GM15510 (cell line): ENCODE measurements at regions not wholly inside any gene's neighbourhood (a gene's known extent, or its start where the extent isn't known, plus 50 kb on each side); places are given as distances from the start of the nearest gene placed in this dataset.

Experiments
- POLR2A ChIP-seq: IDR thresholded peaks from 3 replicates; pipeline ENCODE4 v1.6.1; 2011; ENCODE audit warnings: borderline replicate concordance; ENCODE audit not compliant: insufficient read length; ENCODE audit errors: extremely low read depth

DNA sequence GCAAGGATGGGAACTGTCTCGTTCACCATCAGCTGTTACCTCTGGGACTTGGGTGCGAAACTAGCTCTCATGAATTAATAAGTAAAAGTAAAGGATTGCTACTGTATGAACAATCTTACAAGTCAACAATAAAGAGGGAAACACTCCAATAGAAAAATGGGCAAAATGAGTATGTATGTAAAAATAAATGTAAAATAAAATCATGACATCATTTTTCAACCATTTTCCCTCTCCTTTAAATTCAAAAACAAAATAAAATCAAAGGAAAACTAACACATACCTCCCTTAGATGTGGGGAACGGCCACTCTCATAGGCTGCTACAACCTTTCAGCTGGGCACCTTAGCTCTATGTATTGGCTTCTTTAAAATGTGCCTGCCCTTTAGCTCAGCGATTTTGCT, 389.7 kb upstream of the ARID1B start:
- TF ChIP-seq POLR2A = no peak

DNA sequence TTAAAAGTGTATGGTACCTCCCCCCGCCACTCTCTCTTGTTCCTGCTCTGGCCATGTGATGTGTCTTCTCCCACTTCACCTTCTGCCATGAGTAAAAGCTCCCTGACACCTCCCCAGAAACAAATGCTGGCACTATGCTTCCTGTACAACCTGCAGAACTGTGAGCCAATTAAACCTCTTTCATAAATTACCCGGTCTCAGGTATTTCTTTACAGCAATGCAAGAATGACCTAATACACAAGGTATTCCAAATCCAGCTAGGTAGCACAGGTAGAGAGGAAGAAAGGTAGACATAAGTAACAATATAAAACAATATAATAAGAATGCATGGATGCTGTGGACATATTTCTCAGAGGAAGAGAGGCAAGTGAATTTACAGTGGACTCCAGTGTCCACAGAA, 394.1 kb upstream of the ARID1B start:
- TF ChIP-seq POLR2A = no peak

DNA sequence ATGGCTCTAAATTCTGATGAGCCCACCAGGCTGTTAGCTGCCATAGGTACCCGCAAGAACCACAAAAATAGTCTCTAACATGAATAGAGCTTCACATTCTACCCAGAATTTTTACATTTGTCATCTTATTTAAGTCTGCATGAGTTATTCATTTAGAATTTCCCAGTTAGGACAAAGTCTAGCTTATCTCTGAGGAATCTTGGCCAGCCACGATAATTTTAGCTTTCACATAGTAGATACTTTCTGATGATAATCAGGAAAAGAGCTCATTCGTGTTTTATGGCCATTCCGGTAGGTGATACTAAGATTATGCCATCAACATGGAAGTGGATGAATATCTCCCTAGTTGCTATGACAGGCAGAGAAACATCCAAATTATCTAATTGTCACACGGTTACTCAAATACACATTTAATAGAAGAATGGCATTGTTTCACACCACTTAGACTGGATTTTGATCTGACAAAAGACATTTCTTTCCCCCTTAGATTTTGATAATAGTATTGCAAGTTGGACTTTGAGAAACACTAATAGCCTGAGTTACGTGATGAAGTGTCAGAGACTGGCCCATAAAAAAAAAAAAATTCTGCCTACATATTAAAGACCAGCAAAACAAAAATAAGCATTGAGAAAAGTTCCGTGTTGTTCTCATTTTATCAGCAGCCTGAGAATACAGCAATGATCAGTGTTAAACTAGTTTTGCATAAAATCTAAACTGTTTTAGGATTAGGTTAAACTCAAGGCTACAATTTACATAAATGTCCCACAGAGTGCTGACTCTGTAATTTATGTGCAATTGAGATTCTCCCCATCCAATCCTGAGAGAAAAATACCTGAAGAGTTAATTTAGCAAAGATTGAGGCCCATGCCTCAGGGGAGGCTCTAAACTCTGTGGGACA, 397.5 kb upstream of the ARID1B start:
- no peak for TF ChIP-seq POLR2A

DNA sequence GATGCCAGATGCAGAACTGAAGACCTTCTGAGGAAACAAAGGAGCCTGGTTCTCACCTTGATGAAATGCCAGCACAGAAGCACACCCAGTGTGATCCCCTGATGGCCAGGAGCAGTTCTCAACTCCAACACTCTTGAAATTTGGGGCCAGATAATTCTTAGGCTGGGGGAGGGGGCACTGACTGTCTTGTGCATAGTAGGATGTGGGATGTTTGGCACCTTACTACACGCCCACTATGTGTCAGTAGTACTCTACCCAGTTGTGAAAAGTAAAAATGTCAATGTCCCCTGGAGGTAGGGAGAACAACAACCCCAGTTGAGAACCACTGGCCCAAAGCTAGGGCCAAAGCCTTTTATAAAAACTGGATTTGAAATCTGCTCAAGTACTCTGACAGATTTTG, 398.3 kb upstream of the ARID1B start:
- no peak for TF ChIP-seq POLR2A

DNA sequence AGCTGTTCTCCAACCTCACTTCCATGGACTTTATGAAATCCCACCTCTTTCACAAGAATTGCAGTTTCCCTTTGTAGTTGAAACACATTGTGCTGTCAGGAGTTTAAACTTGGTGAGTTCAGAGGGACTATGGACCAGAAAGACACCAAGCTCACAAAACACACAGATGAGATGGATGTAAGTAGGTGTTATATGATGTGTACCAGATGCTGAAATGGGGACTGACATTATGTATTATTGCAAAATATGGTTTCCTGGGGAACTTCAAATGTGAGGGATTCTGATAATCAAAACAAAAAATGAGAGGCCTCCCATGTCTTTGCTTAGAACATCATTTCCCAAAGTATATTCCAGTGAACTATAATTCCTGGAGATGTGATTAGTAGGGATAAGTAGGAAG, 401.1 kb upstream of the ARID1B start:
- no peak for TF ChIP-seq POLR2A

DNA sequence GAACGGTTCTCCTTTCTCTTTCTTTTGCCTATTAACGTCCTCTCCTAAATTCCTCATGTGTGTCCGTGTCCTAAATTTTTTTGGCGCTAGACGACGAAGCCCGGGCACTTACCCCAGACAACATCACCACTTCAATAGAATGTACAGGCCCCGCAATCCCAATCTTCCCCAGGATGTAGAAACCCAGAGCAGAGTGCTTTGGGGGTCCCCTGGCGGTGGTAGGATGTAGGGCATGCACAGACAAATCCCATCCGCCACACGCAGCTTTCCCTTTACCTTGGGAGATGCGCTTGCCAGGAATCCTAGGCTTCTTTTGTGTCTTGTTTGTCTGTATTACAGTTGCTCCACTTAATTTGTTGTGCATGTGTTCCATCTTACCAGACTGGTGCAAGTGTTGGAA, 417.3 kb upstream of the ARID1B start:
- no peak for TF ChIP-seq POLR2A

DNA sequence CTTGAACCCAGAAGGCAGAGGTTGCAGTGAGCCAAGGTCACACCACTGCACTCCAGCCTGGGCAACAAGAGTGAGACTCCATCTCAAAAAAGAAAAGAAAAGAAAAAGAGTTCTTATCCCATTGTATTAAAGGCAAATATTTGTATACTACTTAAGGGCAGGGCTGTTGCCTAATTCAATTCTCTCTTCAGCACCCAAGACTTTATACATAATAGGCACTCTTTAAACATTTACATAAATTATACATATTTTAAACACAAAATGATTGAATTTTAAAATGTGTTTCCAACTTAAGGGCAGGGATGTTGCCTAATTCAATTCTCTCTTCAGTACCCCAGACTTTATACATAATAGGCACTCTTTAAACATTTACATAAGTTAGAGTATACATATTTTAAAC, 424.3 kb upstream of the ARID1B start:
- TF ChIP-seq POLR2A = no peak

DNA sequence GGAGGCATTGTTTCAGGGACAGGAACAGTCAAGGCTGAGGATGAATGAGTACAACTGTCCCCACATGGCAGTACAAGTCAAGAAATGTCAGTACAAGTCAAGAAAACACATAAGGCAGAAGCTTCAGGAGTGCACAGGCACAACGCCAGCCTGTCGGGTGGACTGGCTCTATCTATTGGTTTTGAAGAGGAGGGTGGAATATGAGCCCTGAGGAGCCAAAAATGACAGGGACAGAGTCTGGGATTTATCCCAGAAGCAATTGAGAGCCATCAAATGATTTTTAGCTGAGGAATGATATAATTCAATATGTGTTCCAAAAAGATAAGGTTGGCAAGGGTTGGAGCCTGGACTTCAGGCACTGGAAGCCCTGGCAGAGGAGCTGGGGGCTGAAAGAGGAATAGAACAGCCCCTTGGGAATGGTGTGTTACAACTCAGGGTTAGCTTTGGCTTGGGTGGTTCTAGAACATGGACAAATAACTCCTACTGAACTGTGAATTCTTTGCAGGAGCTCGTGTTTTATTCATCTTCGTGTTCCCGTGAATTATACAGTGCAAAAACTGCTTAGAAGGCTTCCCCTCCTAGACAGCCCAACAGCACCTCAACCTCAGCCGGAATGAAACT, 425.7 kb upstream of the ARID1B start:
- TF ChIP-seq POLR2A = no peak

DNA sequence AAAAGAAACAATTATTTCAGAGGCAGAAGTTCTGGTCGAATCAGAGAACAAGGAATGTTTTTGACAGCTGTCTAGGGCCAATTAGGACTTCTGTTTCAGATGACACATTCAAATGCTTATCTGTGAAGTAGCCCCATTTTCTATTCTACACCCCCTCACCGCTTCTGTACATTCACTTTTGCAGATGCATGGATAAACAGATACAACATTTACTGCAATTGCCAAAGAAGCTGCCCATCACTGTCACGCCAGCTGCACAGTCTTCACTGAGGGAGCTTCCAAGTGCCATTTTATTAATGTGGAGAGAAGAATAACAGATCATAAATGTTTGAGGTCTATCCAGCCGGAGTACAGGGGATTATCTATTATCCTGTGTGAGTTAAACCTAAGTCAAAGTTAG, 426.8 kb upstream of the ARID1B start:
- TF ChIP-seq POLR2A = no peak

DNA sequence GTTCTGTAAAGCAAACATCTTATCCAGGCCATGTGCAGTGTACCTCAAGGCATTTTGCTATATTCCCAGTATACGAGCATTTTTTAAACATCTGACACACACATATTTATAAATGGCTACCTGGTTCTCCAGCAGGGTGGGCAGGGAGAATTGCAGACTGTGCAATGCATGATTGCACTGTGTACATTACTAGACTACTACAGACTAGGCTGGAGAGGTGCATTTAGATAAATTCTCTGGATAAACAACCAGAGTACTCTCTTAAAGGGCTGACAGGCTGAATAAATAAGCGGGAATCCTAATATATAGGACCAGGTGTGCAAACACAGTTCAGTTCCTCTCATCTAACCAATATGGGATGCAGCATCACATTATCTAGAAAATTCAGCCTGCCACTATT, 428.3 kb upstream of the ARID1B start:
- no peak for TF ChIP-seq POLR2A

DNA sequence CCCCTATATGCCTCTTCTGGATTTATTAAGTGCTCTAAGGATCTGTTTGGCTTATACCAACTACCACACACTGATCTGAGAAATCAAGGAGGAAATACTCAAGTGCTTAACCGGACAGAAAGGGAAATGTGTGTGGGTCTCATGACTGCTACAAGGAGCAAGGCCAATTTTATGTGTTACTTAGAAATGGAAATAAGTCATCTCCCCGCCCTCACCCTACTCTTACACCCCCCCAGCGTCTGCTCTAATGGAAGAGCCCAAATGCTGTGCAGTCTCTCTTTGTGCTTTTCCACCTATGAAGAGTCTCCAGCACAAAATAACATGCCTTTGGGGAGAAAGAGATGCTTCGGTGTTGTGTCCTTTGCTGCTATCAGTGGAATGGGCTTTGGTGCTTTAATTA, 428.8 kb upstream of the ARID1B start:
- TF ChIP-seq POLR2A = no peak

DNA sequence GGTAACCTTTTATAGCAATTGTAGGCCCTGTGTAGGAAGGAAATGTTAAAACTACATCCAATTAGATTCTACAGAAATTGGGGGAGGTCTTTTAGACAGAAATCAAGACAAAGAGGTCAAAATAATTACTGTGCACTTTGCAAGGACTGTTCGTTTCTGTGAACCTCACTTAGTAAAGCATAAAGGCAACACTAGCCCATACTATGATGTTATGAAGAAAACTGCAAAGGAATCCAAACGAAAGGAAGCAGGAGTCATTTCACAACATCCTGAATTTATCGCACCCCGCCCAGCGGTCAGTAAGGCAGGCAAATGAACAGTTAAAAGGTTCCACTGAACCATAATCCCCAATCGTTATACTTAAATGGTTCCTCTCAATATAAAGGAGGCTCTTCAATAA, 429.5 kb upstream of the ARID1B start:
- TF ChIP-seq POLR2A = no peak

DNA sequence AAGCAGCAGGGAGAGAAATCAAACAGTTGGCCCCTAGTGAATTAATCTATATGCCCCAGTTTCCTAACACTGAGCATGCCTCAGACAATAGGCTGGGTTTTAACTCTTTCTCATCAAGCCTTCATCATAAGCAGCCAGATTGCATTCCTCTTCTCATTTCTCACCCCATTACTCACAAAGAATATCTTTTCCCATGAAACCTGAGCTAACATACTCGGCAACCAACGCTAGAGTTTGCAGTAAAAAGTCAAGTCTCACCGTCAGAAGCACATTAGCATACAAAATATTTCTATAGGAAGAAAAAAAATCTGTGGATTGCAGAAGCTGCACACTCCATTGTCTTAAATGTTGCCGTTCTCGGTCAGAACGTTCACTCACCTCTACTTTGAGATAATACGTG, 429.9 kb upstream of the ARID1B start:
- TF ChIP-seq POLR2A = no peak

DNA sequence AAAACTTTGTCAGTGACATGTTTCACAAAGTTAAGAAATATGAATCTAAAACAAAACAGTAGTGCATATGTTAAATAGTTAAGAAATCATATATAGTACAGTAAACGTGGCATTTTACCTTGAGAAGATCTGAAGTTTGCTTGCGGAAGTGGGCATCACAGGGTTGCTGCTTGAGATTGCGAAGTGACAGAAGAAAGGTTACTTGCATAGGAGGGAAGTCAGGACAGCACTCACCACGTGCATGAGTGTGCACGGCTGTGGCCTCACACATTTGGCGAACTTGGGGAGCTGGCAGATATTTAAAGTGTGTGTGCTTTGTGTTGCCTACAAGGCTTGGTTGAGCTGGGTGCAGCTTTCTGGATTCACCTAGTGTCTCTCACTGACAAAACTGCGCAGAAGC, 431.5 kb upstream of the ARID1B start:
- TF ChIP-seq POLR2A = no peak

DNA sequence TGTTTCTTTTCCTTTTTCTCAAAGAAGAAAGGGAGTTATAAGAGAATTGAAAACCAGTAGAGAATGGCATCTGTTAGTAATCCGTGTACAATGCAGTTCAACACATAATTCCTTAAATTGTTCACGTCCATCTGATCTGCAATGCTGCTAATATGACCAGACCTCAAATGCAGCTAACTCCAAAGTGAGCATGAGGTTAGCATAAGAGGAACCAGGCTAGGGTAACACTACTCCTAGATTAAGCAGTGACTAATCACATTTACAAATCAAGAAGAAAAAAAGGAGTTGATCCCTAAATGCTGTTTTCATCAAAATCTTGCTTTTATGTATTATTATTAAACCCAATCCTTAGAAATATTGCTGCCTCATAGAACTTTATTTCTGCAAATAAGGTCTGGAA, 432.7 kb upstream of the ARID1B start:
- TF ChIP-seq POLR2A = no peak

DNA sequence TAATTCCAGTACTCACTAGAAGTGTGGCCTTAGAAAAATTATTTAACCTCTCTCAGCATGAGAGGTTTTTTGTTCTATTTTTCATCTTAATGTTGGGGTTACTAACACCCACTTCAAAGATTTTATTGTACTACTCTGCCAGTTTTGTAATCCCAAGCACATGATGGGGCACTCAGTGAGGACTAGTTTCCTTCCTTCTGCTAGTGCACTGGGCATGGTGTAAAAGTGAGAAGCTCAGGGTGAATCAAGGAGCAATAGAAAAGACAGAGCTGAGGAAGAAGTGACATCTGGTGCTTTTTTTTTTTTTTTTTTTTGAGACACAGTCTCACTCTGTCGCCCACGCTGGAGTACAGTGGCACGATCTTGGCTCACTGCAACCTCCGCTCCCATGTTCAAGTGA, 439.4 kb upstream of the ARID1B start:
- TF ChIP-seq POLR2A = no peak
